LNCaP clone FGC (cell line): ENCODE measurements at regions not wholly inside any gene's neighbourhood (a gene's known extent, or its start where the extent isn't known, plus 50 kb on each side); places are given as distances from the start of the nearest gene placed in this dataset.
"Not testable (repeated sequence)": the region's sequence is repeated elsewhere in the genome, so short reads cannot be mapped to it uniquely, and the experiment has no call there.

Experiments
- DNase-seq: peaks from one replicate; pipeline ENCODE4 v3.0.0-alpha.2; 2011; ENCODE audit warnings: low read depth
- H3K4me3 ChIP-seq: 2 replicates; pipeline ENCODE4 v1.5.1; 2011; ENCODE audit warnings: mild to moderate bottlenecking, low read depth, low read length, control low read depth
- TF ChIP-seq, protein P1 (sequence below): IDR thresholded peaks from 2 replicates; pipeline ENCODE4 v1.5.1; 2012; ENCODE audit warnings: mild to moderate bottlenecking; ENCODE audit not compliant: control insufficient read depth, insufficient read depth; ENCODE audit errors: extremely low read depth

- no peak for DNase-seq
- H3K4me3 ChIP-seq: no peak overlapping the region
- TF ChIP-seq, protein P1, sequence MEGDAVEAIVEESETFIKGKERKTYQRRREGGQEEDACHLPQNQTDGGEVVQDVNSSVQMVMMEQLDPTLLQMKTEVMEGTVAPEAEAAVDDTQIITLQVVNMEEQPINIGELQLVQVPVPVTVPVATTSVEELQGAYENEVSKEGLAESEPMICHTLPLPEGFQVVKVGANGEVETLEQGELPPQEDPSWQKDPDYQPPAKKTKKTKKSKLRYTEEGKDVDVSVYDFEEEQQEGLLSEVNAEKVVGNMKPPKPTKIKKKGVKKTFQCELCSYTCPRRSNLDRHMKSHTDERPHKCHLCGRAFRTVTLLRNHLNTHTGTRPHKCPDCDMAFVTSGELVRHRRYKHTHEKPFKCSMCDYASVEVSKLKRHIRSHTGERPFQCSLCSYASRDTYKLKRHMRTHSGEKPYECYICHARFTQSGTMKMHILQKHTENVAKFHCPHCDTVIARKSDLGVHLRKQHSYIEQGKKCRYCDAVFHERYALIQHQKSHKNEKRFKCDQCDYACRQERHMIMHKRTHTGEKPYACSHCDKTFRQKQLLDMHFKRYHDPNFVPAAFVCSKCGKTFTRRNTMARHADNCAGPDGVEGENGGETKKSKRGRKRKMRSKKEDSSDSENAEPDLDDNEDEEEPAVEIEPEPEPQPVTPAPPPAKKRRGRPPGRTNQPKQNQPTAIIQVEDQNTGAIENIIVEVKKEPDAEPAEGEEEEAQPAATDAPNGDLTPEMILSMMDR: no peak
Observed at GRCh38 chr5:17847286-17847685, 213.0 kb downstream of the TAF11L14 start.

DNA sequence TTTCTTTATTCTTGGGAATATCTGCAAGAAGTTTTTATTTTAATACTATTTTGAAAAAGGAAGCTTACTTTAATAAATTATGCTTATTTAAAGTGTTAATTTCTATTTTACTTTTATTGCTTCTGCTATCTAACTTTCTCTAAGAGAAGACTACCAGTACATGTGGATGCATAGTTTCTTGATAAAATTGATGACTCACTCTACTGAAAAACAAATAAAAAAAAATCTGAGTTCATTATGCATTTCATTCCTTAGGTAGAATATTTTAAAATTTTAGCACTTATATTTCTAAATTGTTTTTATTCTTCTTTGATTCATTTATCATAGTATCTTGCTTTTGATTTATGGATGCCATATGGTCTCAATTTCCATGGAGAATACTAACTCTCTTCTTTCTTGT lies 217.9 kb downstream of the TAF11L14 start:
- DNase-seq: no peak
- H3K4me3 ChIP-seq: no peak overlapping the region
- TF ChIP-seq, protein P1: no peak

- DNase-seq: no peak
- no peak overlapping the region for H3K4me3 ChIP-seq
- TF ChIP-seq, protein P1: no peak
Observed at GRCh38 chr5:17852740-17853139, 218.5 kb downstream of the TAF11L14 start.

GRCh38 chr5:17854901-17855300 lies 220.6 kb downstream of the TAF11L14 start:
- no peak overlapping the region for H3K4me3 ChIP-seq
- no peak for DNase-seq
- TF ChIP-seq, protein P1: no peak

DNA sequence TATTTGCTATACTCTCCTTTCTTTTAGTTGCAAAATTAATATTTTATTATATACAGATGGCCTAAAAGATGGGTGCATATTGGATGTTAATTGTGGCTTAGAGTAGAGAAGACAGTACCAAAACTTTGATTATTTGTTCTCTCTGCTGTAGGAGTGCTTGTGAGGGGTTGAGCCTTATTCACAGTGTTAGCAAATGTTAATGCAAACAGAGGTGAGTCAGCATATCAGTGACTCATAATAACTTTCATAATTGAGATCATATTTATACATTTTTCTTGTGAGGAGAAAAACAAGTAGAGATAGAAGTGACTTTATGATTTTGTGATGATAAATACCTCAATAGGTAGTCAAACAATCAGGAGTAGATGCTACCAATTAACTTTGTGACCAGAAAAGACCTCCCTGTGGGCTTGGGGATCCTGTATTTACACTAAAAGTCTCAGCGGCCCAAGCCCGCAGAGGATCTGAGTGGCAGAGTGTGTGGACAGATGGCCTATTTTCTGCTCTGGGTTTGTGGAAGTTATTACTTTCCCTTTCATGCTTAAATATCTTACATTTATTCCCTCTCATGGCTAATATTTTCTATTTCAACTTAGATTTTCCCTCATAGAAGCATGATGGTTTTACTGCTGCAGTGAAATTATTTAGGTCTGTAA lies 226.5 kb downstream of the TAF11L14 start:
- H3K4me3 ChIP-seq: no peak overlapping the region
- TF ChIP-seq, protein P1: no peak
- no peak for DNase-seq

- not testable (repeated sequence) for H3K4me3 ChIP-seq, DNase-seq
Observed at GRCh38 chr5:17864903-17865302, 230.6 kb downstream of the TAF11L14 start.

GRCh38 chr5:17865966-17866365 lies 231.7 kb downstream of the TAF11L14 start:
- not testable (repeated sequence) for DNase-seq, H3K4me3 ChIP-seq

DNA sequence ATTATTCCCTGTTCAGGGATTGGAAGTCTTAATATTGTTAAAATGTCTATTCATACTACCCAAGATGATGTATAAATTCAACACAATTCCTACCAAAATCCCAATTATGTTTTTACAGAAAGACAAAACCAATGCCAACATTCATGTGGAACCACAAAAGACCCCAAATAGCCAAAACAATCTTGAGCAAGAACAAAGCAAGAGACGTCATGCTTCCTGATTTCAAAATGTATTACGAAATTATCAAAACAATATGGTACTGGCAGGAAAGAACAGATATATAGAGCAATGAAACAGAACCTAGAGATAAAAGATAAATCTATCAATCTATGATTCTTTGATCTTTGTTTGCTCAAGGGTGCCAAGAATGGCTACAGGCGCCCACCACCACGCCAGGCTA lies 237.9 kb downstream of the TAF11L14 start:
- TF ChIP-seq, protein P1: no peak
- DNase-seq: no peak
- no peak overlapping the region for H3K4me3 ChIP-seq
